GM19463 (cell line): ENCODE measurements at regions not wholly inside any gene's neighbourhood (a gene's known extent, or its start where the extent isn't known, plus 50 kb on each side); places are given as distances from the start of the nearest gene placed in this dataset.

ENCODE experiments used
- ATAC-seq: cut with Tn5 transposase; IDR thresholded peaks from one replicate; pipeline ENCODE4 v1.9.1; 2021; ENCODE audit warnings: mild to moderate bottlenecking, moderate library complexity; ENCODE audit not compliant: unreplicated experiment

DNA sequence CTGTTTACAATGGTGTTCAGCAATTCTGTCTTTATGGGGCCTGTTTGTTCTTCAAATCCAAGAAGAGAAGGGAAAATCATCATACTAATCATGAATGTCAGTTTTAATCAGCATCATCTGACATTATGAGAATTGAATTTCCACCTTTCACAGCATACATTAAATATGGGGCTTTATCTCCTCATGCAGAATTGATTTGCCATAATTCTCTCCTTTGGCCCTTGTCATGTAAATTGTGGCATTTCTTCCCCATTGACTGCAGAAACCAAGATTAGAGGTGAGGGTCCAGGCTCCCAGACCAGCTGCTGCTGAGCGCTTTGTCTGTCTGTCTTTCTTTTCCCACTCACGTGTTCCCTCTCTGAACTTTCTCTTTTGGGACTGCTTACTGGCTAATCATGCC, 232.1 kb upstream of the NAV2 start:
- ATAC-seq = no peak

- ATAC-seq = no peak
These were observed 233.7 kb upstream of the NAV2 start for GRCh38 chr11:19478891-19479290.

DNA sequence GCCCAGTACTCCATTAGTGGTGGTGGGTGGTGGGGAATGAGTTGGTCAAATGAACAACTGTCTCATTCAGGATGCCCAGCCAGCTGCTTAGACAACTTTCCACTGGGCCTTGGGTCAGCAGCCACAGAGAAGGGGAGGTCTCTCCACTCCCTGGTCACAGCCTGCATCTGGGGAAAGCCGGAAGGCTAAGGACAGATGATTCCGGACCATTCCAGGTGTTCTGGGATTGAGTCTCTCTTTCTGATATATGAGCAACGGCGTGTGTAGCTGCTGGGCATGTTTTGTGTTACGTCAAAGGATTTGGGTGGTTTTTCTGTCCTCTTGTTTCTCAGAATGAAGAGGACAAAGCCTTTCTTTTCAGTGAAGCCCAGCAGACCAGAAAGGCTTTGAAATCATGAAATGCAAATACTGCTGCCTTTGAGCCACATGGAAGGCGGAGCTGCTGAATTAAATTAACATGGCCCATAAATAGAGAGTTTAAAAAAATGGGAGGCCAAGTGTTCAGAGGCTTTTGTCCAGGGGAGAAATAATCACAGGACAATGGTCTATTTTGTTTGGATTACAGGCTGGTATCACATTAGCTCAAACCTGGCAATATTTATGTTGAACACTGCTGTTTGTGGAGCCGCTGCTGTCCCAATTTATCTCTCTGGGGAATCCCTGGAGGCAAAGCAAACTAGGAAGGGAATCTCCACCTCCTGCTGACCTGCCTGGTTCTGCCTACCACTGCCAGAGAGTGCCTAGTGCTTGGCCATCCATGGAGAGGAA, 234.4 kb upstream of the E2F8 start:
- ATAC-seq = peak; percentile 79

DNA sequence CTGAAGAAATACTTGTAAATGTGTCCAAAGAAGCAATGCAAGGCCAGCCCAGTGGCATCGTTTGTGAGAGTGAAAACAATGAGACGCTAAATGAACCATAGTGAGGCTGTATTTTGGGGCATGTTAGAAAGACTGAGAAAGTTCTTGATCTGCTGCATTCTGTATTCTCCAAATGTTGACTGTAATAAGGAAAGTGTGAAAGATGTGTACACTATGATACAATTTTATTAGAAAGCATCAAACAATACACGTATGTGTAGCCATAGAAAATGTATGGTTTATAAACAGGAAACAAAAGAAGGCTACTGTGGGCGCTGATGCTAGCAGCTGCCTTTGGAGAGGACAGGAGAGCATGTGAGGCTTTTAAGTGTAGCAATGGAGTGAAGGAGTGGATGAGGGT, 233.5 kb upstream of the E2F8 start:
- no peak for ATAC-seq

GRCh38 chr11:19472679-19473078, 231.9 kb upstream of the E2F8 start:
- no peak for ATAC-seq

DNA sequence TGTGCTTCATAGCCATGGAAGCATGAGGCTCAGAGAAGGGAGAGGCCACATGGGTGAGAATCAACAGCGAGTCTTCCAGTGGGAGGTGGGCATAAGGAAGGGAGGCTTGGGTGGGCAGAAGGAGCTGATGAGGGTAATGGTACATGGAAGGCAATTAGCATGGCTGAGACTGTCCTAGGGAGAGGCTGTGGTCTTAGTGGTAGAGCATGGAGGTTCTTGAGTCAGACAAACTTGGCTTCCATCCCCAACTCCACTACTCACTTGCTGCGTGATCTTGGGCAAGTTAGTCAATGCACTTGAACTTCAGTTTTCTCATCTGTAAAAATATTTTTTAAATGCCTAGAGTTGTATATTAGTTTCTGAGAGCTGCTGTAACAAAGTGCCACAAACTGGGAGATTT, 227.2 kb upstream of the E2F8 start:
- ATAC-seq = no peak

DNA sequence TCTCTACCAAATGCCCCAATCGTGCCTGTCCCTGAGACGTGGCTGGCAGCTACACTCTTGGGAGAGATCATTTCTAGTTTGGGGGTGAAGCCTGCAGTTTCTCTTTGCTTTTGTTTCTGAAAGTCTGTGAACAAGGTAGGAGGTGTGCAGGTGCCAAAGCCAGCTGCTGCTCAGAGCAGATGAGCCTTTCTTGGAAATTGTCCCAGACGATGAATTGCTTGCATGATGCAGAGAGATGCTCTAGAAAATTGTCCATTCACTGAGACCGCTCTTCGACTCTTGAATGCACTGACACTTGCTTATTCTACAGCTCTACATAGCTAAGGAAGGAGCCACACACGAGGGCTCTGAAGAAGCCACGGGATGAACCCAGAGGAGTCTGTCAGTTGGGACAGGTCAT, 225.6 kb upstream of the E2F8 start:
- no peak for ATAC-seq

DNA sequence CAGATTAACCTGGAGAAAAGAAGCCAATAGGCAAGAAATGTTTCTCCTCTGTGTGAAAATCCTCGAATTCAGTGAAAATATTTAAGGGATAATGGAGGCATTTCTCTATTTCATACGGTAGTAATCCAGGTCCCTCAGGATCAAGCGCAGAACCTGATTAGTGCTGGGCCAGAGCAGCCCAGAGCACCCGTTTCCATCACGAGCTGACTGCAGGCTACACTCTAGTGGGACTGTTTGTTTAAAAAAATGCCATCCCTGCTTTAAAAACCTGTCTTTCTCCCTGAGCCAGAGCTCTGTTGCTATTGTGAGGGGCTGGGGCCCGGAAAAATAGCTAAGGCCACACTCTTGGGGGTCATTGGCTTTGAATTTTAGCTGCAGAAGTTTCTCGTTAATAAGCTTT, 223.2 kb upstream of the E2F8 start:
- ATAC-seq = no peak

DNA sequence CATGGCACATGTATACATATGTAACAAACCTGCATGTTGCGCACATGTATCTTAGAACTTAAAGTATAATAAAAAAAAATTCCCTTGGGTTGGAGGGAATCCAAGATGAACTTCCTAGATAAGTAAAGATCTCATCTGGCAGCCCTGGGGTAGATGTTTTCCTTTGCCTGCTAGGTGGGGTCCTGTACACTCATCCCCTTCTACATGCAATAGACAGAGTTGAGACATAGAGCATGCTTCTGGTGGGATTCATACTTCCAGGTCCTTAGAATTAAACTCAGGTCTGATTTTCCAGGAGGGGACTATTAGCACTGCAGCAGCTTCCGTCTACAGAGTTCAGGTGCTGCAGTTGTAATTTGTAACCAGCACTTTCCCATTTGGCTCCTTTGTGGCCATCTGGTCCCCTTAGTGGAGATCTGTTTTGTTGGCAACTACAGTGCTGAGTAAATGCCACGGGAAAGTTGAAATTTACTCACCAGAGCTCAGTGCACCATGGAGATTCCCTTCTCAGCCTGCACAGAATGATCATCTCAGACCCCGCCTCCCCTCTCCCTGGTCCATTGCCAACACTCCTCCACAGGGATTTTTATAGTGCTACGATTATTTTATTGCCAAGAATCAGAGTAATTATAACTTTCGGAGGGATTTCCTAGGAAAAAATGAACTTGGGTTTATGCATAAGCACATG, 220.1 kb upstream of the E2F8 start:
- no peak for ATAC-seq

DNA sequence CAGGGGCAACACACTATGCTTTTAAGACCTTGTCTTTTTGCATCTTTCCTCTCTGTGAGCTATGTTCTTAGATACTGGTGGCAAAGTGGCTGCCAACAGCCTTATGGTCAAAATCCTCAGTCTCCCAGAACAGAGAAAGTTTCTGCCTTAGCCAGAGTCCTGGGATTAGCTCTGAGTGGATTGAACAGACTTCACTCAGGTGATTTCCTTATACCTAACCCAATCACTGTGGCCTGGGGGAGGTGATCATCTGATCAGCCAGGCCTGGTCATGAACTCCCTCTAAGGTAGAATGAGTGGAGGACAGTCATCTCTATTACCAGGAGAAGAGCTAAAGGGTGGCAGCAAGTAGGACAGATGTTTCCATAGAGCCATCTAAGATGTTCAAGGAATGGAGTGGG, 218.5 kb upstream of the E2F8 start:
- no peak for ATAC-seq

DNA sequence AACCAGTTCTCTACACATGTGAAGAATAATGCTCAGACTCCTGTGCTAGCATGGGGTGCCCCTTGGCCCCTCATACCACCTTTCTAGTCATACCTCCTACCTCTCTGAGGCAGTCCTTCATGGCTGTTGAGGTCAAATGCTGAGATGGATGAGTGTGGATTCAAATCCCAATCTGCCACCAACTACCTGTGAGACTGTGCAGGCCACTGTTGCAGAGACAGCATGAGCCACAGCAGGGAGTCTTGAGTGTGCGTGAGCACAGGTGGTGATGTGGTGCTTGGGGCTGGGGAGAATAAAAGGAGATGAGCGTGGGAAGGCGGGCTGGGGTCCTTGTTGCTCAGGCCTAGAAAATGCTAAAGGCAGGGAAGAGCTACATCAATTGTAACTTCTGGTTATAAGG, 218.0 kb upstream of the E2F8 start:
- ATAC-seq = no peak

DNA sequence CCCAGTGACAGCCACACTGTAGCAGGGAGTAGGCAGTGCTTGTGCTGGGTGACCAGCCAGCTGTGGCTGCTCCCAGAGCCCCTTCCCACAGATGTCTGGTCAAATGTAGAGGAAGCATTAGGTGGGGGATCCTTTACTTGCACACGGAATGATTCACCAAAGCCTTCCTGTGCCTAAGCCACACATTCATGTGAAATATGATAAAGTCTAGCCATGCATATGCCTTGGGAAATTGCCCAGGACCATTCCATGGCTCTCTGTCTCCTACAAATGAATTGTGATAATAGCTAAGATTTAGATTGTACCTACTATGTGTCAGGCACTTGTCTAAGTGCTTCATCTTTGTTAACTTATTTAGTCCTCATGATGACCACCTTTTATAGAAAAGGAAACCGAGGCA, 217.5 kb upstream of the E2F8 start:
- no peak for ATAC-seq

- ATAC-seq = no peak
These were observed 215.0 kb upstream of the E2F8 start for GRCh38 chr11:19455731-19456130.

GRCh38 chr11:19453651-19454257, 213.0 kb upstream of the E2F8 start:
- ATAC-seq = no peak

DNA sequence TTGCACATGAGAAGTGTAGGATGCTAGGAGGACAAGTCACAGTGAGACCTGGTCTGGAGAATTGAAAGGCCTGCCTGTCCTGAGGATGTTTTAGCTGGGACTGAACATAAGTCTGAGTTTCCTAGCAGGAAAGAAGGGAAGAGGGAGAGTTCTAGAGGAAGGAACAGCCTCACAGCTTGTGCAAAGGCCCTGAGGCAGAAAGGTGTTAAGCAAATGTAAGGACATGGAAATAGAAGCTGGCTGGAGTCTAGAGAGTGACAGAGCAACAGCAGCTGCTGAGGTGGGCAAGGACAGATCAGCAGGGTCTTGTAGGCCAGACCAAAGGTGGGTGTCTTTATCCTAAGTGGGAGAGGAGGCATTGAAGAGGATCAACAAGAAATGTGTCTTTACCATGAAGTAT, 210.9 kb upstream of the E2F8 start:
- ATAC-seq = no peak

- ATAC-seq = peak; percentile 66
These were observed 209.5 kb upstream of the E2F8 start for GRCh38 chr11:19450282-19450681.

- no peak for ATAC-seq
These were observed 207.9 kb upstream of the E2F8 start for GRCh38 chr11:19448651-19449050.

DNA sequence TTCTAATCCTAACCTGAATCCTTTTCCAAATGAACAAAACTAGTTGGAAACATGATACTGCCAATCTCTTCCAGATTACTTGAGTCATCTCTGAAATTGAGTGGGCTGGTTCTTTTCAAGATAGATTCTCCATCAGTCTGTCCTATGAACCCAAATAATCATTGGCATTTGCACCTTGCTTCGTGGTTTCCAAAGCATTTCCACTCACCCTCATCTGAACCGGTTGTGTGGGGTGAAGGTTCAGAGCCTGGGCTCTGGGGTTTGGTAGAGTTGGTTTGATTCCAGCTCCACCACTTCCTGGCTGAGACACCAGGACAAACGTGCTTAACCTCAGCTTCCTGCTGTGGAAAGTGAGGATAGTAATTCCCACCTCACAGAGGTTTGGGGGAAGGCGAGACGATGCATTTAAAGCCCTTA, 206.4 kb upstream of the E2F8 start:
- ATAC-seq = no peak

DNA sequence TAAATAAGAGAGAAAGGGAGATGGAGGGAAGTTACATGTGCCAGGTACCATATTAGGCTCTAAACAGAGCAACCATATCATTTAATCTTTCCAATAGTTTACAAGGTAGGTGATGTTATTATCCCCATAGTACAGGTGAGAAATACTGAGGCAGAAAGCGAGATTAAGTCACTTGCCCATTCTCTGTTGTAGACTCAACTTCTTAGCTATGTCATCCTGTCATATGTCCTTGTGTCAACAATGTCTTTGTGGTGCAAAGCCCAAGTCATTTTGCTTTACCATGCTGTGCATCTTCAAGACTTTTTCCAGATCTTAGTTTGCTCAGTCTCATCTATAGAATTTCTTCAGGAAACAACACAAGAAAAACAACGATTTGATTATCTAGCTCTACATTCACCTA, 205.0 kb upstream of the E2F8 start:
- ATAC-seq = no peak

DNA sequence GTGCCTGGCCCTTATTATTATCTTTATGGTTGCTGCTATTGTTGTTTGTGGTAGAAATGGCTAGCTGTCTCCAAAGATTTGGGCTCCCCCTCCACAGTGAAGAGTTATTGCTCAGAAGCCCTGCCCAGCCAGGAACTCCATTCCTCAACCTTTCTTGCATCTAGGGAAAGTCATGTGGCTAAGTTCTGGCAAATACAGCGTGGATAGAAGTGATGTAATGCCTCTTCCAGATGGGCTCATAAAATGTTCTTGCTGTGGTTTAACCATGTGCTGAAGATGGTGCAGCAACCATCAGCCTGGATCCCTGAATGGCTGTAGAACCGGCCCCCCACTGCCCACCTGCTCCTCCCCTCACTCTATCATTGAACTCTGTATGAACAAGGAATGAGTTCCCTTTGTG, 203.5 kb upstream of the E2F8 start:
- ATAC-seq = no peak

DNA sequence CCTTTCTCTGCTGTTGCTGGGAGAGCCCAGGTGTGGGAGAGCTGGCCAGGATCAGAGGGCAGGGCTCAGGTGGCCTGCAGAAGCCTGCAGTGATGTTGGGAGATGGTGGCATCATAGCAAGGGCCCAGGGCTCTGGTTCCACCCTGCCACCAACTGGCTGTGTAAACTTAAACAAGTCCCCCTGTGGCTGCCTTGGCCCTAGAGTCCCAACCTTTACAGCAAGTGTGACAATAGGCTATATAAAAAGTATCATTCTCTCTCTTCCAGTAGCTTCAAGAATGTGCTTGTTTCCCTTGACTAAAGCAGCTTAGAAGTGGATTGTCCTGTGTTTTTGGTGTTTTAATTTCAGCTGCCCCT, 201.8 kb upstream of the E2F8 start:
- ATAC-seq = no peak

GRCh38 chr11:19441752-19442553, 201.2 kb upstream of the E2F8 start:
- ATAC-seq = peak; percentile 93
